Limb (tissue), 2 donors: ENCODE measurements at regions not wholly inside any gene's neighbourhood (a gene's known extent, or its start where the extent isn't known, plus 50 kb on each side); places are given as distances from the start of the nearest gene placed in this dataset.
"Not testable (repeated sequence)": the region's sequence is repeated elsewhere in the genome, so short reads cannot be mapped to it uniquely, and the experiment has no call there.

Source experiments
- DNase-seq, 2 donors: peaks; one replicate each; pipeline ENCODE4 v3.0.0-alpha.2; 2016; ENCODE audit errors: extremely low spot score in 2 of 2

DNA sequence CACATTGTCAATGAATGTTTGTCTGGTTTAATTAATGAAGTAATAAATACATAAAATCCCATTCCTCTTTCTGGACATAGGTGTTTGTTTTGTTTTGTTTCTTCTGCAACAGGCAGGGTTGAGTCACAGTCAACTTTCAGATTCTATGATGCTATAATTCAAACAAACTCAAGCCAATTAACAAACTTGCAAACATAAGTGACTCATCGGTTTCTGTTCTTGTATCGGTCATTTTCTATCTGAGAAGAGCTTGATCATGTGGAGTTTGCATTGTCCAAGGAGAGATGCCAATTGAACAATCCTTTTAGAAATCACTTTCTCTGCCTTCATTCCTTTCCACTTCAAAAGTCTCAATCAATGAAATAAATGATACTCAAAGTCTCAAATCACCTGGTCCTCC is 294.2 kb upstream of the C16orf82 start:
- no peak for DNase-seq

DNA sequence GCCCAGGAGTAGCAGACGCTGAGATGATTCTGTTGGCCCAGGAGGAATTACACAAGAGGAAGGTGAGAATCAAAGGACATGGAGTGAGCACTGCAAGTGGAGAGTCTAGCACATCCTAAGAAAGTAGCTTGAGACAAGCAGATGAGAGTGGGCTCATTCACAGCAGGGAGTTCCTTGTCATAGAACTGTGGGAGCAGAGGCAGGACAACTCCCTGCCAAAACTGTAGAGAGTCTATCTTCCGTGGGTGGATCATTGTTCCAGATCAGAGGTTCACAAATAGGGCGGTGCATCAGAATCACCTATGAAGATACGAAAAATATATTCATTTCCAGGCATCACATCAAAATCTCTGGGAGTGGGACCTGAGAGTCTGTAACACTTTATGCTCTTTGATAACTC is 288.9 kb upstream of the C16orf82 start:
- DNase-seq, result no peak

DNA sequence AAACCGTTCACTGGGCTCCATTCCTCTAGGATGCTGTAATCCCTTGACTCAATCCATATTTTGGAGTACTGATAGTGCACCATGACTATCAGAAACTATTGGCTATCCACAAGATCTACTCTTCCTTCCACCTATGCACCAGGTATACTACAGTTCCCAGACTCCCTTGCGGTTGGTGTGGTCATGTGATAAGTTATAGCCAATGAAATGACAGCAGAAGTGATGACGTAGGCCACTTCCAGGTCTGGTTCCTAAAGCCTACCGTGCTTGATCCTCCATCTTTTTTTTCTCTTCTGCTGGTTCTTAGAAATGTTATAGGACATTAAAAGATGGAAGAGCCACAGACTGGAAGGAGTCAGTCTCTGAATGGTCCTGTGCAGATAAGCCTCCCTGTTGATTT is 278.8 kb upstream of the C16orf82 start:
- no peak for DNase-seq

DNA sequence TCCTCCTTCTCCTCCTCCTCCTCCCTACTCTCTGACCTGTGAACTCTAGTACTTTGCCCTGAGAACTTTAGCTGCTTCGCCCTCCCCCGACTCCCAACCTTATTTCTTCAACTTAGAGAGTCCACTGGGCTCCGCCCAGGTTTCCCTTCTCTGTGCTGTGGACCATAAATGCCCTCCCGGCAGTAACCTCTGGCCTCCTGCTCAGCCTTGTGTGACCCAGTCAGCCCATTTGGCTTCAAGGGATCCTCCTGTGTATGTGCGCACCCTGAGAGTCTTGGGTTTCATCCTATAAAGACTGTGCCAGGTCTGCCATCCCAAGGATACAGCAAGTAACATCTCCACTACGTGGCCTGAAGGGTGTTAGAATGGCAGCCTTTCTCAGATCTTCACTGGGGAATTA is 275.6 kb upstream of the C16orf82 start:
- DNase-seq, result no peak

DNA sequence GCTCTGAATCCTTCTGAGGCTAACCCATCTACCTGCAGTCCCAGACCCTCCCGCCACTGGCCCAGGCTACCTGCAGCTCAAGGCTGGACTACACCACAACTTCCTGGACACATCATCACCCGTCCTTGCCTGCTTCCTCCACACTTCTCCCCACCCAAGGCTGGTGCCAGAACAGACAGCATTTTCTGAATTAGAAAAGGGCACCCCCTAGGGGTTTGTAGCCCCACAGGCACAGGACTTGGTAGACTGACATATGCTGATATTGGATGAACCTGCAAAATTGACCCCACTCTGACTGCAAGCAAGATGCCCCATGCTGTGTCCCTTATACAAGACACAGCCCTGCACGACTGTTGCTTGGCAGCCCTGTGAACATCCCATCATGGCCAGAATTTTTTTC is 271.5 kb upstream of the C16orf82 start:
- no peak for DNase-seq

DNA sequence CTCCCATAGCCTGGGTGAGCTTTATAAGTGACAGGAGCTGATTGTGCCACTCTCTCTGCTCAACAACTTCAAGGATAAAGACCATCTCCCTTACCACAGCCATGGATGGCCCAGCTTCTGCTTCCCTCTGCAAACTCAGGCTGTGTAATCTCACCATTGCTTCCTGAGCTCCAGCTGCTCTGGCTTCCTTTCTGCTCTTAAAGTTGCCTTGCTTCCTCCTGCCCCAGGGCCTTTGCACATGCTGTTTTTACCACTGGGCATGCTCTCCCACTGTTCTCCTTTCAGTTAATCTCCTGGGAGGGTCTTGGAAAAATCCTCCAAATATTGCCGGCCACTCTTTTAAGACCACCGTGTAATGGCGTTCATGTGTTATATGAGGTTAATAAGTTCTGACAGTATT is 265.1 kb upstream of the C16orf82 start:
- no peak for DNase-seq

GRCh38 chr16:26802440-26802839 is 264.3 kb upstream of the C16orf82 start:
- no peak for DNase-seq

- DNase-seq, result no peak
Observed at GRCh38 chr16:26802965-26803364, 263.8 kb upstream of the C16orf82 start.

DNA sequence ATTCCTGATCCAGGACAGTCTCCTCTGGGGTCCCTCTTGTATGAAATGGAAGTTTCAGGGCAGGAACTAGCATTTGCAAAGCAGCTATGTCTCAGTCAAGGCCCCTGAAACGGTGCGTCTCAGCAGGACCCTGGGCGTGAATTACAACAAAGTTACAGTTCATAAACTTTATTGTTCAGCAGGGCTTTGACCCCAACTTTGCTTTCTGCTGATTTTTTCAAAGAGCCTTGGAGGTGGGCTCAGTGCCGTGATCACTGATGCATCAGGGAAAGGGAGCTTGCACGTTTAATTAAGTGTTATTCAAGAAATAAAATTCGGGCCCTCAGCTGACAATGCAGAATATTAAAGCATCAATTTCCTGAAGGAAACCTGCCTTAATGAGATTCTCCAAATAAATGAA is 260.1 kb upstream of the C16orf82 start:
- no peak for DNase-seq

DNA sequence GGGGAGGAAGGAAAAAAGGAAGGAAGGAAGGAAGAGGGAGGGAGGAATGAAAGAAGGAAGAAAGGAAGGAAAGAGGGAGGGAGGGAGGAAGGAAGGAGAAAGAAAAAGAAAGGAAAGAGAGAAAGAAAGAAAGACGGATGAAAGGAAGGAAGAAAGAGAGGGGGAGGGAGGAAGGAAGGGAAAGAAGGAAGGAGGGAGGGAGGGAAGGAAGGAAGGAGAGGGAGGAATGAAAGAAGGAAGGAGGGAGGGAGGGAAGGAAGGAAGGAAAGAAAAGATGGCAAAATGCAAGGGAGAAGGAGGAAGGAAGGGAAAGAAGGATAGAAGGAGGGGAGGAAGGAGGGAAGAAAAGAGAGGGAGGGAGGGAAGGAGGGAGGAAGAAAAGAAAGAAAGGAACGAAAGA is 257.3 kb upstream of the C16orf82 start:
- no peak for DNase-seq

DNA sequence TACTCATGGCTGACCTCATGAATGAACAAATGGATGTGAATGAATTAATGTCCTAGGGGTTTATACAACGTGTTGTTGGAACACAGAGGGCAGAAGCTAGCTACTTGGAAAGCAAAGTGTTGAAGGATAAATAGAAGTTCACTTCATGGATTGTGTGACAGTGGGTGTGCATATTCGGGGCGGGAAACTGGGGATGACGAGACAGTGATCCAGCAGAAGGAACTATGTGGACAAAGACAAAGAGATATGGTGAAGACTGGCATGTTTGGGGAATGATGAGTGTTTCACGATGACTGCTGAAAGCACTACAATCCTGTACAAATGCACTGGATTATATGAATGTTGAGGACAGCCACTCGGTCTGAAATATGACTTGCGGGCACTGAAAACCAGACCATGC is 250.5 kb upstream of the C16orf82 start:
- DNase-seq, result no peak

DNA sequence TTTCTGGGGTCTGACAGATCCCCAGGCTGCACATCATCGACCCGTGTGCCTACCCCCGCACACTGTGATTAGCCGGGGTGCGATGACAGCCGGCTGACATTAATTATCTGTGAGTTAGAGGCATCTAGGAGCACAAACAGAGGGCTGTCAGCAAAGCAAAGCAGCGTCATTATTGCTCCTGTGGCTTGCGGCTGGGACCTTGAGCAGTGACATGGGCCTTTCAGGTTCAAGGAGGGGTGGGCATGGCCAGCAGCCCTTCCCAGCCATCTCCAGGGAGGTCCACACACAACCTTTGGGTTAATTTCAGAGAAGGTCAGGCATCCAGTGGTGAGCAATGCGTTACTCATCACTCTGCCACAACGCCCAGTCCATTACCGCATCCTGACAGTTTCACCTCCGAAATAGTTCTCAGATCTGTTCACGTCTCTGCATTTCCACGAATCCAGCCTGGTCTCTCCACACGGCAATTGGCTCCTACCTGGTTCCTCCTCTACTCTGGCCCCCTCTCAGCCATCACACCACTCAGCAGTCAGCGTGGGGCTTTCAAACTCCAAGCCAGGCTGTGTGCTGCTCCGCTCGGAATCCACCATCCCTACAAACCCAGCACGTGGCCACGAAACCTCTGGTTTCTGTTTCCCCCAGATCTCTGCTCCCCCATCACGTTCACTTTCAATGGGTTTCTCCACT is 249.7 kb upstream of the C16orf82 start:
- DNase-seq, result no peak

- no peak for DNase-seq
Observed at GRCh38 chr16:26818393-26818792, 248.3 kb upstream of the C16orf82 start.

- DNase-seq, result no peak
Observed at GRCh38 chr16:26824469-26824868, 242.3 kb upstream of the C16orf82 start.

DNA sequence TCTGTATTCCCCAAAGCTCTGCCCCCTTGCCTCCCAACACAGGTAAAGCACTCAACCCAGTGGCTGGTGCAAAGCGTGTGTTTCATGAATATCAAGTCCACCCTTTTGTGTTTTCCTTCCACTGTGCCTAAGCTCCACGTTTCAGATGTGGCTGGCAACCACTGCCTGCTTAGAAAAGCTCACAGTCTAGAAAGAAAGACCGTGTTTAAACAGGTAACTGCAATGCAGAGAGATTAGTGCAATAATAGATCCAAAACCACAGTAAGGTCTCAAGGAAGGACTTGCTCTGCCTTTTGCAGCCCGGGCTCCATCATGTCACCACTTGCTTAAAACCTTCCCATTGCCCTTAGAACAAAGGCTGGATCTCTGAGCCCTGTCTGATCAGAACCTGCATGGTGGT is 240.2 kb upstream of the C16orf82 start:
- DNase-seq, result no peak

- DNase-seq, result no peak
Observed at GRCh38 chr16:26827386-26827785, 239.3 kb upstream of the C16orf82 start.

DNA sequence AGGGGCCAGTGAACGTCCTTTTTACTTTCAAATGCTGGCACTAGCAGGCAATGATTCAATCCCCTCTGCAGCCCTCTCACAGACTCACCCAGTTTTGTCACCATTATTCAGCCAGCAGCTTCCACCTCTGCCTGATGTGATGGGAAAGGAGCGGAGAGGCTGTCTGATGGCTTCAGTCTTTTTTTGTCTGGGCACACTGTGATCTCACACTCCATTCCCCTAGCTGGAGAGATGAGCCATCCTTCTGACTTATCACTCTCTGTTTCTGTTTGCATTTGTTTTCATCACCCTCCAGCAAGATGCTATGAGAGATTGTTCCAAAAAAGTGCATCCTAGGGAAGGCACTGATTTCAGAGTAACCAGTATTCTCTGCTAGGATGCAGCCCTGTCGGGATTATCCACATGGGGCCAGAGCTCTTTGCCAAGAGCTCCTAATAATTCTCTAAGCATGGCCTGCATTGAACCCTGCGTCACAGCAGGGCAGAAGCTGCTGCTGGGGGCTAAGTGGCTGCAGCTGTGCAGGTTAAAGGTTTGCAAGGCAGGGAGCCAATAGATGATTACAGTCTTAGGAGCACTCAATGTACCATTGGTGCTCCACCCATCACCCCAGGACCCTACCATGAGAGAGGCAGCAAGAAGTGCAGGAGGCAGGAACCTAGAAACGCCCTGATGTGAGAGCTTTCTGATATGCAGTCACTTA is 236.1 kb upstream of the C16orf82 start:
- DNase-seq, result no peak

- DNase-seq, result not testable (repeated sequence)
Observed at GRCh38 chr16:26836114-26836513, 230.6 kb upstream of the C16orf82 start.

DNA sequence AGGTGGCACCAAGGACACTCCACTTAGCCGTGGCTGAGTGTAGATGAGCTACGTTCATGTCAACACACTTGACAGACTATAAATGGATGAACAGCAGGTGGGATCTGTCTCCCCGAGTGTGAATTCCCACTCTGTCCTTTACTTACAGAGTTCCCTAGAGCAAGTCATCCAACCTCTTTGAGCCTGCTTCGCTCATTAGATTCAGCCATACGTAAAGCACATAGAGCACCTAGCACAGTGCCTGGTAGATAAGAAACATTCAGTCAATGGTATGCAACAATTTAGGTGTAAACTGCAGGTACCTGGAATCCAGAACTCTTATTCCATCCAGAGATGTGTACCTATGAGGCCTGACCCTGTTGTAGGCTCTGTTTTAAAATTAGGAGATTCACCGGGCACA is 227.8 kb upstream of the C16orf82 start:
- no peak for DNase-seq

GRCh38 chr16:26840691-26841090 is 226.0 kb upstream of the C16orf82 start:
- DNase-seq, result no peak

DNA sequence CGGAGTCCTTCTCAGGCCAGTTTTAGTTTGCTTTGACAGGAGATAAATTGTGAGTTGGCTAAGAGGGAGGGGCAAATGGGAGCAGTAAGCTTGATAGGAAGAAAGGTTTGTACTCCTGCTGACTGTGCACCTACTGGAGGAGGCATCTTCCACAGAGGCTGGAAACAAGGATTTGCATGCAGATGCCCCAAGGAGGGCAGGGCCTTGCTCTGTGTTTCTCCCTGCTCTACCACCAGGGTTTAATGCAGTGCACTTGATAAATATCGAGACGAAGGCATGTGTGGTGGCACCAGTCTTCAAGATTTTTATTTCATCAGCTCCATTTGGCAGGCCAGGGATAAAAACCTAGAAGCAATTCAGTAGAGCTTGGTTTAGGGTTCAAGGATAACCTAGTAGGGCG is 210.5 kb upstream of the C16orf82 start:
- no peak for DNase-seq

DNA sequence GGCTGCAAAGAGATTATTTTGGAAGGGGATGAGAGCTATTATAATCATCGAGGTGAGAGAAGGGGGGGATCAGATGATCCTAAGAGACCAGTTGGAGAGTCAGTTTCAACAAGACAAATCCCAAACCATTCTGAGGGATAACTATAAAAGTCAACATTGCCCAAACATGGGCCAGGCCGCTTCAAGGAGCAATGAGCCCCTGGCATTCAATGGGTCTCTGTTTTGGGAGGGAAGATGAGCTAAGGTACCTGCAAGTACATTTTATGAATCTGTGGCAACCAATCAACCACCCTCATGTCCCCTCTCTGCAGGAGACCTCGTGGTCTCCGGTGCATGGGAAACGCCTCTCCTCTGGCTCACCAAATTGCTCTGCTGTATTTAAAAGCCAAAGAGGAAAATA is 209.9 kb upstream of the C16orf82 start:
- DNase-seq, result no peak

DNA sequence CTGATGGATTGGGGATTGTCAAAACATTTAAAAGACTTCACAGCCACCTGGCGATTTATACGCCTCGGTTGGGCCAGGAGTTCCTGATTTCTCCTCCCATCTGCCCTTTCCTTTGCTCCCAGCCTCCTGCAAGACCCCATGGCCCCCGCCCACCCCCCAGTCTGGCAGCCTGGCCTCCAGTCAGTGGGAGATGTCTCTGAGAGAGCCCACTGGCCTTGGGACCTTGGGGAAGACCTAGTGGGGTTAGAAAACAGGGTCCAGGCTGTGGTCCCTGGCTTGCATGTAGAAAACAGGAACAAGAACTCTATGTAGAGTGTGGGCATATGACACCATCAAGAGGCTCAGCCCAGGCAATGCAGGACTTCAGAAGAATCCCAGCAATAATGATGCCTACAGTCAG is 209.4 kb upstream of the C16orf82 start:
- no peak for DNase-seq
